ENCODE measurements at regions not wholly inside any gene's neighbourhood (a gene's known extent, or its start where the extent isn't known, plus 50 kb on each side); places are given as distances from the start of the nearest gene placed in this dataset.

DNA sequence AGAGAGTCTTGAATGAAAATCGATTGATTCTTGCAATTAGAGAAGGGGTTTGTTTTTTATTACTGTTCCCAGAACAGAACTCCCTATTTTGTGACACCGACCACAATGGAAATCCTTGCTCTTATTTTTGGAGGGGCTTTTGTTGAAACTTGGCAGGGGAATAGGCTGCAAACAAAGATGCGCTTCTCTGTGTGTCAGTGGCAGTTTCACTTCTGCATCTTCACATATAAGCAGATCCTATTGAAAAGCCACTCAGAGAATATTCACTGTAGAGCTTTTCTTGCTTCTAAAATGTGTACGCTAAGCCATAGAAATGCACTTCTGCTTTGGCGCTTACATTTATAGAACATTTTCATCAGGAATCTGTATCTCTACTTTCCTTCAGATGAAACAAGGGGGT lies 1822.4 kb upstream of the SEL1L start:
- H4K20me1 ChIP-seq (ENCODE audit: insufficient read depth, low read length) = no peaks in the 10 kb centered on the region
- DNase-seq = peak in 1 of 3 donors; percentile 11
- H3K4me2 ChIP-seq (replicated peaks; ENCODE audit: extremely low read depth, low read length, poor library complexity, severe bottlenecking) = no peak overlapping the region
- H3K4me1 ChIP-seq (ENCODE audit: control insufficient read depth in 1 of 2, insufficient read depth in 2 of 2, low read length in 2 of 2) = no peaks in the 10 kb centered on the region
- H3K9ac ChIP-seq (ENCODE audit: insufficient read depth, low read length, poor library complexity, severe bottlenecking) = no peak overlapping the region
- Mint-ChIP-seq H3K4me1 (no peaks in the 10 kb centered on the region), H3K9me3 (peaks cover 0 to 7% (median 0%) of the 10 kb centered on the region in 7 donors), H3K4me3 (no peak overlapping the region), H3K27ac (no peak overlapping the region), H3K27me3 (ENCODE audit: low read depth in 3 of 3) (no peaks in the 10 kb centered on the region), H3K36me3 (no peaks in the 10 kb centered on the region)
- no peak for TF ChIP-seq CTCF (IDR thresholded peaks at IDR 0.05)
- H3K4me3 ChIP-seq (replicated peaks in 1 of 3; ENCODE audit: low read depth in 2 of 3, low read length in 3 of 3) = no peak overlapping the region
- no peaks in the 10 kb centered on the region for H3K27me3 ChIP-seq (ENCODE audit: control insufficient read depth in 2 of 2, insufficient read depth in 2 of 2, low read length in 2 of 2)
- no peaks in the 10 kb centered on the region for H3K9me3 ChIP-seq (replicated peaks in 1 of 2; ENCODE audit: control insufficient read depth in 1 of 2, insufficient read depth in 1 of 2, low read length in 2 of 2)
- H3K79me2 ChIP-seq (ENCODE audit: insufficient read depth, low read length) = no peaks in the 10 kb centered on the region
- H2AFZ ChIP-seq (ENCODE audit: insufficient read depth, low read depth, low read length, poor library complexity, severe bottlenecking) = no peak overlapping the region
- no CpG with 5 or more reads among the region's 5 CpGs for WGBS (ENCODE audit: insufficient coverage)
- H3K36me3 ChIP-seq (replicated peaks in 1 of 2; ENCODE audit: control insufficient read depth in 1 of 2, insufficient read depth in 2 of 2, low read length in 2 of 2) = no peaks in the 10 kb centered on the region
- no peak overlapping the region for H3K27ac ChIP-seq (ENCODE audit: low read depth in 1 of 2, low read length in 2 of 2)
- intact Hi-C loops (cut with micrococcal nuclease) = no loop called here

GRCh38 chr14:83372271-83372670 lies 1838.6 kb upstream of the SEL1L start:
- TF ChIP-seq CTCF (IDR thresholded peaks at IDR 0.05) = no peak
- Mint-ChIP-seq H3K4me3 (no peak overlapping the region), H3K9me3 (peaks cover 0 to 2% (median 0%) of the 10 kb centered on the region in 7 donors), H3K27ac (no peak overlapping the region), H3K4me1 (no peaks in the 10 kb centered on the region), H3K27me3 (ENCODE audit: low read depth in 3 of 3) (peaks cover 0 to 1% (median 0%) of the 10 kb centered on the region in 3 donors), H3K36me3 (no peaks in the 10 kb centered on the region)
- Histone ChIP-seq H4K20me1 (ENCODE audit: insufficient read depth, low read length) (no peaks in the 10 kb centered on the region), H3K79me2 (ENCODE audit: insufficient read depth, low read length) (no peaks in the 10 kb centered on the region), H3K27me3 (ENCODE audit: control insufficient read depth in 2 of 2, insufficient read depth in 2 of 2, low read length in 2 of 2) (no peaks in the 10 kb centered on the region), H3K4me3 (replicated peaks in 1 of 3; ENCODE audit: low read depth in 2 of 3, low read length in 3 of 3) (no peak overlapping the region), H3K9me3 (replicated peaks in 1 of 2; ENCODE audit: control insufficient read depth in 1 of 2, insufficient read depth in 1 of 2, low read length in 2 of 2) (no peaks in the 10 kb centered on the region), H3K36me3 (replicated peaks in 1 of 2; ENCODE audit: control insufficient read depth in 1 of 2, insufficient read depth in 2 of 2, low read length in 2 of 2) (no peaks in the 10 kb centered on the region), H3K9ac (ENCODE audit: insufficient read depth, low read length, poor library complexity, severe bottlenecking) (no peak overlapping the region), H2AFZ (ENCODE audit: insufficient read depth, low read depth, low read length, poor library complexity, severe bottlenecking) (no peak overlapping the region), H3K4me1 (ENCODE audit: control insufficient read depth in 1 of 2, insufficient read depth in 2 of 2, low read length in 2 of 2) (no peaks in the 10 kb centered on the region), H3K4me2 (replicated peaks; ENCODE audit: extremely low read depth, low read length, poor library complexity, severe bottlenecking) (no peak overlapping the region), H3K27ac (ENCODE audit: low read depth in 1 of 2, low read length in 2 of 2) (no peak overlapping the region)
- WGBS (ENCODE audit: insufficient coverage) = no CpG with 5 or more reads among the region's 1 CpG
- intact Hi-C loops (cut with micrococcal nuclease) = no loop called here
- no peak for DNase-seq

All from CD14-positive monocyte (primary cell).